ENCODE measurements at regions not wholly inside any gene's neighbourhood (a gene's known extent, or its start where the extent isn't known, plus 50 kb on each side); places are given as distances from the start of the nearest gene placed in this dataset.

DNA sequence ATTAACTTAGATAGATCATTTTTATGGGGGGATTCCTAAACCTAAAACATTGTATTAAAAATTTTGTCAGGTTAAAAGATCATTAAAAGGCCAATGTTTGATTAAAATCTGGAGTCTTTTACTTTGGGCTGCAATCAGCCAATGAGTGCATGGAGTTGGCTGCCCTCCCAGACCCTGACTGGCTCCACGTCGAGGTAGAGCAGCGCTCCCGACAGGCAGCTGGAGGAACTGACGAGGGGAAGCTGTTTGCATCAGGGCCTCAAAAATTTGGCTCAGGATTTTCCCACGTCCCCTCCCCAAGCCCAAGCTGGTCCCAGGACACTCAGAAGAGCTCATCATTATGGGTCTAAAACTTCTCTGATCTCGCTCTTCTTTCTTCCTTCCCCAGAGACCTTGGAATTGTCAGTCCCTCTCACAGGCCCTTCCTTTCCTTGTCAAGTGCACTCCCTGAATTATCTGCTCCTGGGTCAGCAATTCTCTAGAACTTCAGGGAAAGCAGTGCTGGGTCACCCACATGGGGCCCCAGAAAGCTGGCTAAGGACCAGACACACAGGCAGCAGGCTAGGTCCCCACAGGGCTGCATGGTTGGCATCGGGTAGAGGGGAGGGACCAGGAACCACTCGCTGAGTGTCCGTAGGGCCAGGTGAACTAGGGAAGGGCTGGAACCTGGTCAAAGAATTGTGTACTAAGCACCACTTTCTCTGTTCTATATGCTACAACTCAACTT, 119.6 kb upstream of the IGLL5 start:
- TF ChIP-seq, protein P1, sequence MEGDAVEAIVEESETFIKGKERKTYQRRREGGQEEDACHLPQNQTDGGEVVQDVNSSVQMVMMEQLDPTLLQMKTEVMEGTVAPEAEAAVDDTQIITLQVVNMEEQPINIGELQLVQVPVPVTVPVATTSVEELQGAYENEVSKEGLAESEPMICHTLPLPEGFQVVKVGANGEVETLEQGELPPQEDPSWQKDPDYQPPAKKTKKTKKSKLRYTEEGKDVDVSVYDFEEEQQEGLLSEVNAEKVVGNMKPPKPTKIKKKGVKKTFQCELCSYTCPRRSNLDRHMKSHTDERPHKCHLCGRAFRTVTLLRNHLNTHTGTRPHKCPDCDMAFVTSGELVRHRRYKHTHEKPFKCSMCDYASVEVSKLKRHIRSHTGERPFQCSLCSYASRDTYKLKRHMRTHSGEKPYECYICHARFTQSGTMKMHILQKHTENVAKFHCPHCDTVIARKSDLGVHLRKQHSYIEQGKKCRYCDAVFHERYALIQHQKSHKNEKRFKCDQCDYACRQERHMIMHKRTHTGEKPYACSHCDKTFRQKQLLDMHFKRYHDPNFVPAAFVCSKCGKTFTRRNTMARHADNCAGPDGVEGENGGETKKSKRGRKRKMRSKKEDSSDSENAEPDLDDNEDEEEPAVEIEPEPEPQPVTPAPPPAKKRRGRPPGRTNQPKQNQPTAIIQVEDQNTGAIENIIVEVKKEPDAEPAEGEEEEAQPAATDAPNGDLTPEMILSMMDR (IDR thresholded peaks at IDR 0.05), result no peak
- H3K36me3 Mint-ChIP-seq (ENCODE audit: low read depth), result no peaks in the 10 kb centered on the region
- DNase-seq (ENCODE audit: low spot score), result no peak
- no peak overlapping the region for H3K4me3 Mint-ChIP-seq (ENCODE audit: unreplicated experiment)
- H3K9me3 Mint-ChIP-seq (ENCODE audit: low read depth), result no peaks in the 10 kb centered on the region
- H3K27ac Mint-ChIP-seq (ENCODE audit: unreplicated experiment), result no peak overlapping the region
- no peaks in the 10 kb centered on the region for H3K4me1 Mint-ChIP-seq (ENCODE audit: low read depth)
- peaks cover 55% of the 10 kb centered on the region for H3K27me3 Mint-ChIP-seq (ENCODE audit: low read depth)

DNA sequence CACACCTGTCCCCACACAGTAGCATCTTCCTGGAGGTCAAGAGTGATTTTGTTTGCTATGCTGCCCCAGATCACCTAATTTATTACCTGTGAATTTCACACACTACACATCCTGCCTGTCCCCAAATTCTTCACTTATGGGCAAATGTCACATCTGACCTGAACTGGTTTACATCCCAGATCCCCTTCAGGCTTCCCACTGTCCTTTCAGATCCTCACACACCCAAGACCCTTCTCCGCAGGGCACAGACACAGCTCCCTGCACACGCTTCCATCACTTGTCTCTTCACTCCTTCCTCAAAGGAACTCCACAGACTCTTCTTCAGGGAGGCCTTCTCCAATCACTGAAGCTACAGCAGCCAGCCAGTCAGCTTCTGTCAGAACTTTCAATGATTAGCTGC, 118.7 kb upstream of the IGLL5 start:
- Mint-ChIP-seq H3K36me3 (ENCODE audit: low read depth) (no peaks in the 10 kb centered on the region), H3K27me3 (ENCODE audit: low read depth) (peaks cover 59% of the 10 kb centered on the region), H3K4me1 (ENCODE audit: low read depth) (no peaks in the 10 kb centered on the region), H3K27ac (ENCODE audit: unreplicated experiment) (no peak overlapping the region), H3K9me3 (ENCODE audit: low read depth) (no peaks in the 10 kb centered on the region), H3K4me3 (ENCODE audit: unreplicated experiment) (no peak overlapping the region)
- no peak for DNase-seq (ENCODE audit: low spot score)
- TF ChIP-seq, protein P1 (IDR thresholded peaks at IDR 0.05), result no peak

DNA sequence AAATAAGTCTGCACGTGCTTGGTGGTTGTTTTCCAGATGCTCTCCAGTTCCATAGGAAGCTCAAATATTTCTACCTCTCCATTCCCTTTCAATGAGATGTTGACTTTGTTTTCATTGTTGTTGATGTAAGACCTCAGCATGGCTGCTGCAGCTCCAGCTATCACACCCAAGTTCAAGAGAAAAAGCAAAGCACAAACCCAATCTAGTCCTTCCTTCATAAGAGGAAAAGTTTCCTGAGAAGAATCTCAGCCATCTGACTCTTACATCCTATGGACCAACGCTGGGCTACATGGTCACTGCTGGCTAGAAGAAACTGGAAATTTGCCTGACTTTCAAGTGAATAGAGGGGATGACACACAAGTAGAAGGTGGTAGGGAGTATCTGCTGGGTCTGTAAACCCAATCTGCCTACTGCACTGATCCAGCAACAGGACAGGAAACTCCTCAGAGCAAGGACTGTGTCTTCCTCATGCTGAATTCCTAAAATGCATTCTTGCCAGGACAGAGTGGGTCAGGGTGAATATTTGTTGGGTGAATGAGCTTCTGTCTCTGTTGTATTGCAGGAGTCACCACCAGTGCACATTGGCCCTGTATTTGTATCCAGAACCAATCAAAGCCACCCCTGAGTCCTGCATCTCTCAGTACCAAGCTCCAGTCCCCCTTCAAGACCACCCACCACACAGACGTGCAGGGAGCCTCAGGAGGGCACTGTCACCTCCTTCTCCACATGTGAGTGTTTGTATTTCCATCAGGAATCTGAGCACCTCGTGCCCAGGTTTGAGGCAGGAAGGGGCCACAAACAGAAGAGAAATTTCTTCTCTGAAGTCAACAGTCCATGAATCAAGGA, 118.0 kb upstream of the IGLL5 start:
- no peaks in the 10 kb centered on the region for H3K36me3 Mint-ChIP-seq (ENCODE audit: low read depth)
- peaks cover 61% of the 10 kb centered on the region for H3K27me3 Mint-ChIP-seq (ENCODE audit: low read depth)
- no peak for DNase-seq (ENCODE audit: low spot score)
- no peaks in the 10 kb centered on the region for H3K9me3 Mint-ChIP-seq (ENCODE audit: low read depth)
- no peak overlapping the region for H3K4me3 Mint-ChIP-seq (ENCODE audit: unreplicated experiment)
- H3K4me1 Mint-ChIP-seq (ENCODE audit: low read depth), result no peaks in the 10 kb centered on the region
- TF ChIP-seq, protein P1 (IDR thresholded peaks at IDR 0.05), result no peak
- no peak overlapping the region for H3K27ac Mint-ChIP-seq (ENCODE audit: unreplicated experiment)

- H3K4me1 Mint-ChIP-seq (ENCODE audit: low read depth), result no peaks in the 10 kb centered on the region
- TF ChIP-seq, protein P1 (IDR thresholded peaks at IDR 0.05), result peak; percentile 75
- no peak overlapping the region for H3K27ac Mint-ChIP-seq (ENCODE audit: unreplicated experiment)
- DNase-seq (ENCODE audit: low spot score), result no peak
- no peaks in the 10 kb centered on the region for H3K36me3 Mint-ChIP-seq (ENCODE audit: low read depth)
- peaks cover 63% of the 10 kb centered on the region for H3K27me3 Mint-ChIP-seq (ENCODE audit: low read depth)
- no peaks in the 10 kb centered on the region for H3K9me3 Mint-ChIP-seq (ENCODE audit: low read depth)
- no peak overlapping the region for H3K4me3 Mint-ChIP-seq (ENCODE audit: unreplicated experiment)
Observed at GRCh38 chr22:22770280-22770871, 117.2 kb upstream of the IGLL5 start.

DNA sequence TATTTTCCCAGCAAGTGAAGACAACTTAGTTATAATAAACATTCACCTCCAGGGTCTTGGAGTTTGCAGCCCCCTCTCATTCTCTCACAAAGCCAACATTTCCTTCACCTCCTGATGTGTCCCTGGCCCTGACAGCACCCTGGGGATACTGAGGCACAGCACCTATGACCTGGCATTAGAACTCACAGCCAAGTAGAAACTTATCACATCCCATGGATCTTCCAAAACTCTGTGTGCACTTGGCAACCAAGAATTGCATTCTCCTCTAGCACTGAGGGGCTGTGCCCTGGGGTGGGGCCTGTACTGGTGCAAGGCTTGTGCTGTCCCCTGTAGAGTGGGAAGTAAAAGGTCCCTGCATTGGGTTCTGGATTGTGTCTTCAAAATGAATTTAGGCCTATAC, 116.7 kb upstream of the IGLL5 start:
- H3K9me3 Mint-ChIP-seq (ENCODE audit: low read depth), result no peaks in the 10 kb centered on the region
- TF ChIP-seq, protein P1 (IDR thresholded peaks at IDR 0.05), result no peak
- no peak overlapping the region for H3K27ac Mint-ChIP-seq (ENCODE audit: unreplicated experiment)
- H3K4me1 Mint-ChIP-seq (ENCODE audit: low read depth), result no peaks in the 10 kb centered on the region
- peaks cover 67% of the 10 kb centered on the region for H3K27me3 Mint-ChIP-seq (ENCODE audit: low read depth)
- H3K36me3 Mint-ChIP-seq (ENCODE audit: low read depth), result no peaks in the 10 kb centered on the region
- DNase-seq (ENCODE audit: low spot score), result no peak
- H3K4me3 Mint-ChIP-seq (ENCODE audit: unreplicated experiment), result no peak overlapping the region
